ACC112 (cell line): ENCODE measurements at regions not wholly inside any gene's neighbourhood (a gene's known extent, or its start where the extent isn't known, plus 50 kb on each side); places are given as distances from the start of the nearest gene placed in this dataset.

ENCODE experiments used
- H2AFZ ChIP-seq: fragments of 200-600 bp; sonication (generic); one replicate; pipeline ENCODE4 v1.6.0; 2017; ENCODE audit warnings: antibody characterized with exemption, low read length; ENCODE audit not compliant: unreplicated experiment
- H3K27ac ChIP-seq: fragments of 200-600 bp; sonication (generic); 2 replicates; pipeline ENCODE4 v1.5.1; 2014; ENCODE audit warnings: low read depth, mild to moderate bottlenecking, antibody characterized with exemption, low read length, moderate library complexity
- H3K27me3 ChIP-seq: fragments of 200-600 bp; sonication (generic); 2 replicates; pipeline ENCODE4 v1.6.1; 2014; ENCODE audit warnings: mild to moderate bottlenecking, antibody characterized with exemption, low read length, moderate library complexity, mixed read lengths; ENCODE audit not compliant: insufficient read depth
- H3K36me3 ChIP-seq: fragments of 200-600 bp; sonication (generic); 2 replicates; pipeline ENCODE4 v1.6.1; 2016; ENCODE audit warnings: mild to moderate bottlenecking, antibody characterized with exemption, low read length, moderate library complexity, mixed read lengths; ENCODE audit not compliant: insufficient read depth
- H3K4me1 ChIP-seq: fragments of 200-600 bp; sonication (generic); one replicate; pipeline ENCODE4 v1.6.1; 2016; ENCODE audit warnings: low read length, mixed read lengths; ENCODE audit not compliant: insufficient read depth, unreplicated experiment, control insufficient read depth
- H3K4me3 ChIP-seq: fragments of 200-600 bp; sonication (generic); 2 replicates; pipeline ENCODE4 v1.5.1; 2014; ENCODE audit warnings: mild to moderate bottlenecking, low read depth, low read length
- H3K79me2 ChIP-seq: fragments of 200-600 bp; sonication (generic); one replicate; pipeline ENCODE4 v1.6.0; 2016; ENCODE audit warnings: low read length; ENCODE audit not compliant: control insufficient read depth, unreplicated experiment, insufficient read depth

DNA sequence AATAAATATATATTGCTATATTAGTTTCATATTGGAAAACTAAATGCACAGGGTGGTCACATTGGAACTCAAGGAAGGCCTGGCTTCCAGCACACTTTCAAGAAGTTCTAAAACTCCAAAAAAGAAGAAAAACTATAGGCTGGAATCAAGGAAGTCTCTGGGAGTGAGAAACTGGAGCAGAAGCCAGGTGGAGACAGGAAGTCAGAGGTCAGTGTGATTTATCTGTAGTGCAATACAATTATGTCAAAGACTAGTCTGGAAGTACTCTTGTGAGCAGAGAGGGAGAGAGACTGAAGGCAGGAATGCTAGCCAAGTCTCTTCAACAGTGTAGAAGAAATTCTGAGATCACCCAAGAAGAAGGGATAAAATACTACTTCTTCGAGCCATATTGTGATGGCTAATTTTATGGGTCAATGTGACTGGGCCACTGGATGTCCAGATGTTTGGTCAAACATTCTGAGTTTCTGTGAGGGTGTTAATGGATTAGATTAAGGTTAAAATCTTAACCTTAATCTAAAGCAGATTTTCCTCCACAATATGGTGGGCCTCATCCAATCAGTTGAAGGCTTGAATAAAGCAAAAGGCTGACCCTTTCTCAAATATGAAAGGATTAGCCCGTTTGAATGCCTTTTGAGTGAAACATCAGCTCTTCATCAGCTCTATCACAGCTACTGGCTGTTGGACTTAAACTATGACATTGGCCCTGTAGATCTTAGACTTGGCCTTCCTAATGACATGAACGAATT is 208.0 kb downstream of the TDRD15 start:
- no peak overlapping the region for H2AFZ ChIP-seq
- H3K27me3 ChIP-seq: no peaks in the 10 kb centered on the region
- no peak overlapping the region for H3K4me3 ChIP-seq
- H3K4me1 ChIP-seq: no peaks in the 10 kb centered on the region
- H3K36me3 ChIP-seq: no peaks in the 10 kb centered on the region
- no peaks in the 10 kb centered on the region for H3K79me2 ChIP-seq
- no peak overlapping the region for H3K27ac ChIP-seq

DNA sequence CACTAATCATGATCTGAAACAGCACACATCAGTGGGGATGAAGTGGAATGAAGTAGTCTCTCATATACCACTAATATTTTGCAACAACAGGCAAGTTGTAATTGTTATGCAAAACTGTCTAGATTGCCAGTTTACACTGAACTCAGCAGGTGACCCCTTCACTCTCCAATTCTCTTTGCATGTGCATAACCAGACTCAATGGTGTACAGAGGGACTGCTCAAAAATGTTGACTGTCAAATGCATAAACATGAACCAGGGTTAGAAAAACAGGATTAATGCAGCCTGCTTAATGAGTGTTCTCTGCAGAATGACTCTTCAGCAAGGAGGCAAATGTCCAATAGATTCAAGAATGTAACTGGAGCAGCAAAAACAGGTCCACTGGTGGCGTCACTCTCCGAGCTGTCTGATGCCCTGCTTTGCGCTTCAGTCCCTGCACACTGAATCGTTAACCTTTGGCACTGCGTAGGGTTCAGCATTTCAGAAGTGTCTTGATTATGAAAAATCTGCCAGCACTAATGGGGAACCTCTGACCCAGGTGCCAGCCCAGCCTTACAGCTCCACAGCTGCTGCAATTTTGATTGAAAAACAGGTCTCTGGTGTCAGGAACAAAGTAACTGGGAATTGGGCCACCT is 209.3 kb downstream of the TDRD15 start:
- no peak overlapping the region for H2AFZ ChIP-seq
- no peaks in the 10 kb centered on the region for H3K79me2 ChIP-seq
- no peaks in the 10 kb centered on the region for H3K36me3 ChIP-seq
- no peaks in the 10 kb centered on the region for H3K27me3 ChIP-seq
- no peaks in the 10 kb centered on the region for H3K4me1 ChIP-seq
- no peak overlapping the region for H3K27ac ChIP-seq
- H3K4me3 ChIP-seq: no peak overlapping the region

DNA sequence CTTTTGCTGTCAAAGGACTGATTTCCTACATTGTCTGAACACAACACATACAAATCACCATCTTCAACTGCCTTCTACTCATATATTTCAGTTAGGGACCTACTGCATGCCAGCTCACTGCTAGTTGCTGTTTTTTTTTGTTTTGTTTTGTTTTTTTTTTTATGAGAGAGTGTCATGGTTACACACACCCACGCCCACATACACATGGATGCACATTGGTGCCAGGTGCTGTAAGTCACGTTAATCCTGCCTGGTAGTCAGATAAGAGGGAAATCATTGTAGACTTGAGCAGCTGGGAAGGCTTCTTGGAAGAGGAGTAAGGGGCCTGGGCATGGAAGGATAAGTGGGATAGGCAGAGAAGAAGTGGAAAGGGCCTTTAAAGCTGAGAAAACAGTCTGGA is 209.9 kb downstream of the TDRD15 start:
- H3K4me1 ChIP-seq: no peaks in the 10 kb centered on the region
- no peak overlapping the region for H2AFZ ChIP-seq
- H3K36me3 ChIP-seq: no peaks in the 10 kb centered on the region
- no peaks in the 10 kb centered on the region for H3K27me3 ChIP-seq
- H3K4me3 ChIP-seq: no peak overlapping the region
- H3K27ac ChIP-seq: no peak overlapping the region
- H3K79me2 ChIP-seq: no peaks in the 10 kb centered on the region

DNA sequence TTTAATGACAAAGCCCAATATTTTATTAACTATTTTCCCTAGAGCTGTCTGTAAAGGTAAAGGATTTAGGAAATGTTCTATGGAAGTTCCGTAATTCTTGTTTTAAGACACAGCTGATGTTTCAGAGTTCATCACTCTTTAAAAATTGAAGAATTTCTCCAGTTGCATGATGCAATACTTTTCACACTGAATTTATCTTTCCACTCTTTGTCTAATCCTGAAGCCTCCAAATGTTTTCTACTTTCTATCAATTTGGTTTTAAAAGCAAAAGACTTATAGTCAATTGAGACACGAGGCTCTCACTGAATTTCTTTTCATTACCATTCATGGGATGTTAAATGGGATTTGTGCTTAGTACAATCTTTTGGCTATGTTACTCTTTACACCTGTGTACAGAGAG is 223.2 kb downstream of the TDRD15 start:
- Histone ChIP-seq H3K27me3 (no peaks in the 10 kb centered on the region), H3K36me3 (no peaks in the 10 kb centered on the region), H3K27ac (no peak overlapping the region), H3K79me2 (no peaks in the 10 kb centered on the region), H3K4me1 (no peaks in the 10 kb centered on the region), H2AFZ (no peak overlapping the region), H3K4me3 (no peak overlapping the region)

DNA sequence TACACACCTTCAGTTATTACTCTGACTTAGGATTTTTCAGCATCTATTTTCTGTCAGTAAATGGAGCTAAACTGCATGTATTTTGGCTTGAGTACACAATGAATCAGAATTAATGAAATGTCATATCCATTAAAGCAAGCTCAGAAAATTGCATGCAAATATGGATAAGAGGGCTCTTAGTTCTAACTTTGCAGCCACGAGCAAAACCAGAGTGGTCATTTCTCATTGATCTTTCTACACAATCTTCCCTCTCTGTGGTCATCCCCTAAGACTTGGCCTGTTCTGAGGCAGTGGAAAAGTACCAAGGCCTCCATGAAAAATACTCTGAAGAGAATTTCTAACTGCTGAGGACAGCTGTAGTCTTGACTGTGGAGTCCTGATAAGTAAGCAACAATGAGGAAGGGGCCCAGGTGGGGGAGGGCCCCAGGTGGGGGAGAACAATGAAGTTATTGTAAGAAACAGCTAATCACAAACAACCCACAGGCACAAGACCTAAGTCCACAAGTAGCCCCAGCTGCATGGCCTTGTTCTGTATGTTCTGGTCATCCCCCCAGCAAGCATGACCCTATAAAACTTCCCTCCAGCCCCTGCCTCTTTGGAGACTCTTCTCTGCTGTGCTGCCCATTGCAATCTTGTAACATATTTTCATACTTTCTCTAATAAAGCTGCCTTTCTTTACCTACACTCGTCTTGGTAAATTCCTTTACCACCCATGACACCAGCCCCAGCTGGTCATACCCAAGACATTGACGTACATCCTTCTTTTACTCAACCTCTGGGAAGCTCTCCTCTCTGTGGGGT is 230.3 kb downstream of the TDRD15 start:
- H3K36me3 ChIP-seq: no peaks in the 10 kb centered on the region
- no peaks in the 10 kb centered on the region for H3K79me2 ChIP-seq
- no peak overlapping the region for H3K4me3 ChIP-seq
- H3K27ac ChIP-seq: no peak overlapping the region
- no peaks in the 10 kb centered on the region for H3K4me1 ChIP-seq
- no peak overlapping the region for H2AFZ ChIP-seq
- H3K27me3 ChIP-seq: no peaks in the 10 kb centered on the region

DNA sequence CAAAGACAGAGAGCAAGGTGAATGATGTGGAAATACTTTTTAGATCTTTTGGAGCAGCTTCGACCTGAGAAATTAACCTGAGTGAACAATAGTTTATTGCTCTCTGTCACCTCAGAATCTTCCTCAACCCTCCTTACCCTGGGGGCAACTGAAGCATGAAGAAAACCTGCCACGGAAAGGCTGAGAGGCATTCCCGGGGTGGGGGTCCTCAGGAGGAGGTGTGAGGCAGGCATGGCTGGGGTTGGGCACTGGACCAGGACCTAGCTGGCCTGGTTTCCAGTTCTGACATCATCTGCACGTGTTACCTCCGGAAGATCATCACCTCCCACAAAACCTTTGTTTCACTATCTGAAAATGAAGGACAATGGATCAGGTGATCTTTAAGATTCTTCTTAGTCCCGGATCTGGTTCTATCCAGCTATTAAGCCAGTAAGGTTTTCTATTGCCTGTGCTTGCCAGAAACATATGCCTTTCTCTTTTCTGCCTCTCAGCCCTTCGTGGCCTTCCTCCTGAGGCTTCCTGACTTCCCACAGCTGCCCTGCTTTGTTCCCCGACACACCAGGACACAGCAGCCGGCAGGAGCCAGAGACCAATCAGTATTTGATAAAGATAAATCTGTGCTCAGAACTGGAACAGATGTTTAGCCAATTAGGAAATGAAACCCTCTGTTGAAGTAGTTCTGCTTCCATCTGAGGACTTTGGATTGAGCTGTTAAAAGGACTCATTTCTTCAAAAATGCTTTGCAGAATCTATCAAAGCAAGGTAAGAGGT is 232.5 kb downstream of the TDRD15 start:
- Histone ChIP-seq H3K79me2 (no peaks in the 10 kb centered on the region), H3K27ac (no peak overlapping the region), H3K4me1 (no peaks in the 10 kb centered on the region), H3K4me3 (no peak overlapping the region), H2AFZ (no peak overlapping the region), H3K36me3 (no peaks in the 10 kb centered on the region), H3K27me3 (no peaks in the 10 kb centered on the region)

DNA sequence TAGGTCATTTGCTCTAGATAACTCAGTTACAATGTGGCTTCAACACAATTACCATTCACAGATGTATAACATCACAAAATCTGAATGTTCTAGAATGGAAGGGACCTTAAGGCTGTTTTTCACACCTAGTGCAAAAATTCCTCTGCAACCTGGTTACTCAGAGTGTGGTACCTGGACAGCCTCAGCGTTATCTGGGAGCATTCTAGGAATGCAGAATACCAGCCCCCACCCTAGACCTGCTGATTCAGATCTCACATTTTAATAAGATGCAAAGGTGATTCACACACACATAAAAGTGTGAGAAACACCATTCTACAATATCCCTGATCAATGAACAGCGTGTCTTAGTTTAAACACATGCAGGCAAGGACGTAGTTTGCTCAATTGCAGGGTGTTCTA is 233.1 kb downstream of the TDRD15 start:
- no peak overlapping the region for H3K27ac ChIP-seq
- H2AFZ ChIP-seq: no peak overlapping the region
- H3K4me1 ChIP-seq: no peaks in the 10 kb centered on the region
- H3K4me3 ChIP-seq: no peak overlapping the region
- H3K27me3 ChIP-seq: no peaks in the 10 kb centered on the region
- no peaks in the 10 kb centered on the region for H3K79me2 ChIP-seq
- no peaks in the 10 kb centered on the region for H3K36me3 ChIP-seq

DNA sequence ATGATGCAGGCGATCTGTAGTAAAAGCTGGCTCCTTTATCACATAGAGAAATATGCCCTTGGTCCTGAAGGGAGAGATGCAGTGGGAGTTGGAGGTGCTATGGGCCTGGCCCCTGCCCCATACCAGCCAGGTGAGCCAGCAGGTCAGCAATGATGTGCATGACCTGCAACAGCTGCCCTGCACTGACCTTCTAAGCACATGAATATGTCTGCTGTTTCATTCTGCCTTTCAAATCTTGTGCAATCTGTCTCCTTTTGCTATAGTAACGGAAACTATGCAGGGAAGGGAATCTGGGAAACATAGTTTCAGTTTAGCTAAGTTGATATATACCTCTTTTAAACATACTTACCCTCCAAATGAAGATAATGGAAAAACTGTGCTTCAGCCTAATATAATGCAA is 235.2 kb downstream of the TDRD15 start:
- Histone ChIP-seq H3K27ac (no peak overlapping the region), H3K4me1 (no peaks in the 10 kb centered on the region), H3K36me3 (no peaks in the 10 kb centered on the region), H3K79me2 (no peaks in the 10 kb centered on the region), H3K4me3 (no peak overlapping the region), H2AFZ (no peak overlapping the region), H3K27me3 (no peaks in the 10 kb centered on the region)

DNA sequence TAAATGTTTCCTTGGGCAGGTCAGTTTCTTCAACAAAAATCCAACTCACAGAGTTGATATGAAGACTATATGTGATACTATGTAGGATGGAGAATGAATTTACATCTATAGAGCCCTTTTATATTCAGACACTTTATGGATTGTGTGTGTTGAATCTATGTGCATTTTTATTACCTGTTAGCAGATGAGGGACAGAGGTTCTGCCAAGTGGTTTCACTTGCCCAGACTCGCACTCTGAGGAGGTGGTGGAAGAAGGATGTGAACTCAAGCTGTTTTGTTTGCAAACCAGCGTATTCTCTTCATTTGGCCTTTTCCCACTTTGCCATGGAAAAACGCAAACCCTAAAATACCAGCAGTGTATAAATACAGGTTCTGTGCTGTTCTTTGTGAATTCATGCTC is 237.6 kb downstream of the TDRD15 start:
- no peaks in the 10 kb centered on the region for H3K27me3 ChIP-seq
- no peak overlapping the region for H2AFZ ChIP-seq
- no peaks in the 10 kb centered on the region for H3K4me1 ChIP-seq
- no peaks in the 10 kb centered on the region for H3K79me2 ChIP-seq
- no peaks in the 10 kb centered on the region for H3K36me3 ChIP-seq
- H3K4me3 ChIP-seq: no peak overlapping the region
- no peak overlapping the region for H3K27ac ChIP-seq

DNA sequence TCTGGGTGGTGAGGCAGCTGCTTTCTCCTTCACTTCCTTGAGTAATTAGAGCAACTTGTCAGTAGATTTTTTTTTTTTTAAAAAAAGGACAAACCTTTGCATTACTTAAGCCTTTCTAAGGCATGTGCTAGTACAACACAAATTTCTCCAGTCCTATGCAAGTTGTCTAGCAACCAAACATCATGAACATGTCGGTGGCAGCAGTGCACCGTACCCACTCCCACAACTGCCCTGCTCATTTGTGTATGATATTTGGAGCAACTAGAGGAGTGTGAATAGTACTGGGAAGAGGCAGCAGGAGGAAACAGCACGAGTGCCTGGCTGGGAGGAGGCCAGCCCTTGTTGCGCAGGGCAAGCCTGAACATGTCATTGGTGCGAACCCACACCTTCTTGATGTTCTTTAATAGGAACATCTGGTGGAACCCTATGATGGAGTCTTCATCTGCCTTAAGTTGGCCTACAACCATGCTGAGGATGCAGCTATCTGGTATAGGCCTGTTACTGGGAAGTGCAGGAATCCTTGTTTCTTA is 238.3 kb downstream of the TDRD15 start:
- Histone ChIP-seq H3K4me1 (no peaks in the 10 kb centered on the region), H3K36me3 (no peaks in the 10 kb centered on the region), H3K79me2 (no peaks in the 10 kb centered on the region), H3K4me3 (no peak overlapping the region), H3K27ac (no peak overlapping the region), H2AFZ (no peak overlapping the region), H3K27me3 (no peaks in the 10 kb centered on the region)
